ENCODE measurements at regions not wholly inside any gene's neighbourhood (a gene's known extent, or its start where the extent isn't known, plus 50 kb on each side); places are given as distances from the start of the nearest gene placed in this dataset.

- TF ChIP-seq ZNF274 (IDR thresholded peaks at IDR 0.05; ENCODE audit: low read depth, low read length) = no peak
- no peak overlapping the region for H3K4me3 ChIP-seq (ENCODE audit: low read length)
Measured at GRCh38 chr2:181760521-181760920, 80.2 kb upstream of the NEUROD1 start.

- H3K4me3 ChIP-seq (ENCODE audit: low read length) = no peak overlapping the region
- TF ChIP-seq ZNF274 (IDR thresholded peaks at IDR 0.05; ENCODE audit: low read depth, low read length) = no peak
Measured at GRCh38 chr2:181761175-181761574, 80.9 kb upstream of the NEUROD1 start.

DNA sequence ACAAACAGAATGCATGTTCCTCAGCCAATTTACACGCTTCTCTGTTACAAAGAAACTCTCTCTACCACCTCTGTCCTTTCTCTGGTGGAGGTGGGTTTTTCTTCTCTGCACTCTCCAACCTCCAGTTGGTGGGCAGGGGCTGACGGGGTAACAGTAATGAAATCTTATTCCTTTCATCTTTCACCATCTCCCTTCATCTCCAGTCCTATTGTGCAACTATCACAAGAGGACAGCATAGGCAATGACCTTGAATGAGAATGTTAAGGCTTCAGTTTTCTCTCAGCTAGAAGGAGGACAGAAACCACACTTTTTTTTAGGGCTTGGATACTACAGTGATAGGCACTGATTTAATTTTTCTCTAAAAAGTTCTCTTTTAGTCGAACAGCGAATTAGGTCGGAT is 81.7 kb upstream of the NEUROD1 start:
- no peak for TF ChIP-seq ZNF274 (IDR thresholded peaks at IDR 0.05; ENCODE audit: low read depth, low read length)

DNA sequence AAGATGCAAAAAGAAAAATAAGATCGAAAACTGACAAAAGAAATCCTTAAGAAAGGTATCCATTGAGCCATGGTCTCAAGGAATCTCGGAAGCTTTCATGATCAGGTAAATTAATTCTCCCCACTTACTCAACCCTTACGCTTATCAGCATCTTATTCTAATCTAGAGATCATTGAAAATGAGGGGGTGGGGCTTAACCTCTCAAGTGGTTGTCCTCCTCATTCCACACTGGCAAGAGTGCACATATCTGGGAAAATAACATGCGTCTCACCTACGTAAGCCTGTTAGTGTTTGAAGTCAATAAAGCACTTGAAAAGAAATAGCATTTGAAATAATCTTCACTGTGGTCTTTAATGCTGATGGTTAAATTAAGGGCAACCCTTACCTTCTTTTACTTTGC is 82.5 kb upstream of the NEUROD1 start:
- no peak for TF ChIP-seq ZNF274 (IDR thresholded peaks at IDR 0.05; ENCODE audit: low read depth, low read length)
- H3K4me3 ChIP-seq (ENCODE audit: low read length) = no peak overlapping the region

More for the DNA sequence above, 81.7 kb upstream of the NEUROD1 start:
- H3K4me3 ChIP-seq (ENCODE audit: low read length) = no peak overlapping the region

DNA sequence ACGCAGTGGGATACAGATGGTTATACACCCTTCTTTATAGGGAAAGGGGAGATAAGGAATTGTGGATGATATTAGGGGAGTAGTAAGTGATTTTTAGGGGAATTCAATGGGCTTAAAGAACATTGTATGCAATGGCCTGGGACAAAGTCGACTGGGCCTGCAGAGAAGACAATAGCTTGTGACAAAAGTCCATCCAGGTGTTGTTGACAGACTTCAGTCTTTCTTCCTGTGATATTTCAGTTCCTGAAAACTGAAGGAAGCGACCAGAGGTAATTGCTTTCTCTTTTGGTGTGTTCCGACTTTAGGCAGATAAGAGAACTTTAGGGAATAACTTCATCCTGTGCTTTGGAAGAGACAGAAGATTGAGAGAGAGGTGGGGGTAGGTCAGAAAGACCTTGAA is 83.1 kb upstream of the NEUROD1 start:
- TF ChIP-seq ZNF274 (IDR thresholded peaks at IDR 0.05; ENCODE audit: low read depth, low read length) = no peak
- H3K4me3 ChIP-seq (ENCODE audit: low read length) = no peak overlapping the region

- no peak overlapping the region for H3K4me3 ChIP-seq (ENCODE audit: low read length)
- no peak for TF ChIP-seq ZNF274 (IDR thresholded peaks at IDR 0.05; ENCODE audit: low read depth, low read length)
Measured at GRCh38 chr2:181764095-181764963, 84.0 kb upstream of the NEUROD1 start.

DNA sequence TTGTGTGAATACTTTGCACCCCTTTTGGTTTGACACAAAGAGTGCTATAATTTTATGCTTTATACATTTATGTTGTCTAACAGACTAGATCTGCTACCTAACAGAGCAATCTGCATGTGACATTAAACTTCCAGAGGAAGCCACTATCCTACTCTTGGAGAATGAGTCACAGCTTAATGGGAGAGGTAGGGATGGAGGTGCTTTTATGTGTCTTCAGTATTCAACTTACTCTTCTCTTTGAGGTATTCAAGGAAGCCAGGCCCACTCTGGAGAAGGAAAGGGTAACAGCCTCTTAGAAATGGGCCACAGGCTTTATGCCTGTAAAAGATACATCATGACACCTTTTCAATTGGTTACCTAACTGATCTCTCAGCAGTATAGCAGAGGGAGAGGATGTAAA is 85.8 kb upstream of the NEUROD1 start:
- no peak for TF ChIP-seq ZNF274 (IDR thresholded peaks at IDR 0.05; ENCODE audit: low read depth, low read length)

GRCh38 chr2:181770150-181770549 is 89.8 kb upstream of the NEUROD1 start:
- TF ChIP-seq ZNF274 (IDR thresholded peaks at IDR 0.05; ENCODE audit: low read depth, low read length) = no peak
- H3K4me3 ChIP-seq (ENCODE audit: low read length) = no peak overlapping the region

More for the DNA sequence above, 85.8 kb upstream of the NEUROD1 start:
- H3K4me3 ChIP-seq (ENCODE audit: low read length) = no peak overlapping the region

DNA sequence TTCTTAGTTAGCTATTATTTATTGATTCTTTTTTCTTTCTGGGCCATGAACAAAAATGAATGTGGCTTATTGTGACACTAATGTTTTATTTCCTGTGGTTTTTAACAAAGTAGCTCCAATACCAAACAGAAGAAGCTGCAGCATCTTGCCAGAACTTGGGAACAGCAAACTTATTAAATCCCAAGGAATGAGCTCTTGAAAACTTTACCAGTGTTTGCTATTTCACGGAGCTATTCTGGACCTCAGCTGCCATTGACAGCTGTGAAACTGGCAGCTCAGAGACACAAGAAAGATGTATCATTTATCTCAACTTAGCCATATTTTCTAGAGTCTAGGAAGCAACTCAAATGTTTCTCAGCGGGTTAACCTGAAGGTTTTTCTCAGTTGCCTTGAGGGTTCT is 91.0 kb upstream of the NEUROD1 start:
- TF ChIP-seq ZNF274 (IDR thresholded peaks at IDR 0.05; ENCODE audit: low read depth, low read length) = no peak

GRCh38 chr2:181772334-181772733 is 92.0 kb upstream of the NEUROD1 start:
- TF ChIP-seq ZNF274 (IDR thresholded peaks at IDR 0.05; ENCODE audit: low read depth, low read length) = no peak
- H3K4me3 ChIP-seq (ENCODE audit: low read length) = no peak overlapping the region

More for the DNA sequence above, 91.0 kb upstream of the NEUROD1 start:
- H3K4me3 ChIP-seq (ENCODE audit: low read length) = no peak overlapping the region

DNA sequence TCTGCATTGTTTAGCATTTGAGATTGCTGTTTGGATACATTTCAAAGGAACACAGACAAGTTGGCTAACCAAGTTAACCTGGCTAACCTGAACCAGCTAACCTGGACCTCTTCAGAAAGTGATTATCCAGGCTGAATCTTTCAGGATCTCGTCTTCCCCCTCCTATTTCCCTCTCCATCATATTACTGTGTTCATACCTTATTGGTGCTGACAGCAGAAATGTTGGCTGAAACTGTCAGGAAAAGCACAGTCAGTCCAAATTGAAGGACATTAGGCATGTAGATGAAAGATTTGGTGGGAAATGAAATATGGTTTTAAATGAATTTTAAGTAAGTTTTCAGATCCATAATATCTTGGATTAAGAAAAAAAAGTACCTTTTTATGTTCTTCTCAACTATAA is 92.5 kb upstream of the NEUROD1 start:
- no peak overlapping the region for H3K4me3 ChIP-seq (ENCODE audit: low read length)
- TF ChIP-seq ZNF274 (IDR thresholded peaks at IDR 0.05; ENCODE audit: low read depth, low read length) = no peak

DNA sequence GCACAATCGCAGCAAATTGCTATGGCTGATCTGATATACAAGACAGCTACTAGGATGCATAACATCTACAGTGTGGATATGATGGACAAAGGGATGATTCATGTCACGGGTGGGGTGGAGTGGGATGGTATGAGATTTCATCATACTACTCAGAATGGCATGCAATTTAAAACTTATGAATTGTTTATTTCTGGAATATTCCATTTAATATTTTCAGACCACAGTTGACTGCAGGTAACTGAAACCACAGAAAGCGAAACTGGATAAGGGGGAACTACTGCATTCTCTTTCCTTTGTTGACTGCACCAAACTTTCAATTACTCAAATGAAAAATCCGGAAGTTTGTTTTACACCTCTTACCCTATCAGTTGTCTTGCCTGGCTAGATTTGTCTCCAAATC is 94.4 kb upstream of the NEUROD1 start:
- no peak for TF ChIP-seq ZNF274 (IDR thresholded peaks at IDR 0.05; ENCODE audit: low read depth, low read length)

GRCh38 chr2:181776336-181776735 is 96.0 kb upstream of the NEUROD1 start:
- H3K4me3 ChIP-seq (ENCODE audit: low read length) = no peak overlapping the region
- no peak for TF ChIP-seq ZNF274 (IDR thresholded peaks at IDR 0.05; ENCODE audit: low read depth, low read length)

More for the DNA sequence above, 94.4 kb upstream of the NEUROD1 start:
- H3K4me3 ChIP-seq (ENCODE audit: low read length) = no peak overlapping the region

- TF ChIP-seq ZNF274 (IDR thresholded peaks at IDR 0.05; ENCODE audit: low read depth, low read length) = no peak
Measured at GRCh38 chr2:181777734-181778133, 97.4 kb upstream of the NEUROD1 start.

DNA sequence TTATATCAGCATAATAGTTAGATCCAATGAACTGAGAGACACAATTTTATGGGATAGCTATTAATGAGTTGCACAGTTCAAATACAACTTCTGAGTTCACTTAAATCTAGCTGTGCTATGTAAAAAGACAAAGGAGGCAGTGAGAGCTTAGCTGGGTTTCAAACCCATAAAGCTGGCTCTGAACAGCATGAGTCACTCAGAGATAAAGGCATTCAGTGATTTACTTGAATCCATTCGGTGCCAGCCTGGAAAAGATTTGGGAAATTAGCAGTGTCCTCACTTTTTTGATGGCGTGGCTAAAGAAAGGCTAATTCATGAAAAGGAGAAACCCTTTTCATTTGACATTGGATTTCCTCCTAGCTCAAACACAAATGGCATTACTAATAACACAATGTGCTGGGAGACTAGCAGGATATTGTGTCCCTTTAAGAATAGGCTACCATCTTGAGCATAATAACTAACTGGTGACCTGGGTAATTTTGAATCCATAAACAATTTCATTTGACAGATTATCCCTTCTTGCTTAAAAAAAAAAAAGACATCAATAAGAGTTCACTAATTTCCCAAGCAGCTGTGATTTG is 98.4 kb upstream of the NEUROD1 start:
- no peak overlapping the region for H3K4me3 ChIP-seq (ENCODE audit: low read length)
- TF ChIP-seq ZNF274 (IDR thresholded peaks at IDR 0.05; ENCODE audit: low read depth, low read length) = no peak

More at GRCh38 chr2:181777734-181778133, 97.4 kb upstream of the NEUROD1 start:
- no peak overlapping the region for H3K4me3 ChIP-seq (ENCODE audit: low read length)
